ENCODE measurements at regions not wholly inside any gene's neighbourhood (a gene's known extent, or its start where the extent isn't known, plus 50 kb on each side); places are given as distances from the start of the nearest gene placed in this dataset.
"Not testable (repeated sequence)": the region's sequence is repeated elsewhere in the genome, so short reads cannot be mapped to it uniquely, and the experiment has no call there.

DNA sequence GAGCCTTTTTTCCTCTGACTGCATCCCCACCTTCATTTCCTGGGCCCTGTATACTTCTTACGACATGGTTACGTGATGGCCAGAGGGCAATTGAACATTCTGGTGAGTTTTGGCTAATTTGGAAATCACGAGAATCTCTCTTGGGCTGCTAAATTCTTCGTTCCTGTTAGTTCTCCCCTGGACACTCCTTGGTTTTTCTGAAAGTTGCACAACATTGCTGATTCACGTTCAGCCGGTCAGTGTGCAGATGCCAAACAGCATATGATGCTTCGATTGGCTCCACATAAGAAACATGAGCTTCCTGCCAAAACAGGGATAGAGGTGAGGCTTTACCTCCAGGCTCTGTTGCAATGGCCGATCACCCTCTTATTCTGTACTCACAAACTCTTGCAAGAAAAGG, 119.4 kb upstream of the LY86 start:
- H3K27ac Mint-ChIP-seq: no peak overlapping the region

DNA sequence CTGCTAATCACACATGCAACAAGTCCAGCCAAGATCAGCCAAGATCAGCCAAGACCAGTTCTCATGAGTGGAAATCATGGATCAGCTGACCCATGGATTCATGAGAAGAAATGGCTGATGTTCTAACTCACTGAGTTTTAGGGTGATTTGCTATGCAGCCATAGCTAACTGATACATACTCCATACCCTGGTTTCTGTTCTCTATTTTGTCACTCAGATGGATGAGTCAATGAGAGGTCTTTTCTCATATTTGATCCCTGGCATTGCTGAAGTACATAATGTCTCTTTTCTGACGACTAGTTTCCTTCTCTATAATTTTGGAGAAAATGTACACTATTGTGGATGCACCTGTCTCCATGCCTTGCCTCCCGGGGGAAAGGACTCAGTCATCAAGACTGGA, 118.4 kb upstream of the LY86 start:
- H3K9me3 Mint-ChIP-seq: no peaks in the 10 kb centered on the region
- H3K27ac Mint-ChIP-seq: no peak overlapping the region
- no peak overlapping the region for H3K4me3 Mint-ChIP-seq (ENCODE audit: low read depth)
- H3K36me3 Mint-ChIP-seq (ENCODE audit: low read depth): no peaks in the 10 kb centered on the region
- DNase-seq (ENCODE audit: low spot score): no peak
- intact Hi-C loops (cut with micrococcal nuclease): no loop called here
- peaks cover 5% of the 10 kb centered on the region for H3K4me1 Mint-ChIP-seq (ENCODE audit: low read depth)
- H3K27me3 Mint-ChIP-seq (ENCODE audit: low read depth): peaks cover 7% of the 10 kb centered on the region

More for the DNA sequence above, 119.4 kb upstream of the LY86 start:
- intact Hi-C loops (cut with micrococcal nuclease): no loop called here
- Mint-ChIP-seq H3K36me3 (ENCODE audit: low read depth) (no peaks in the 10 kb centered on the region), H3K27me3 (ENCODE audit: low read depth) (peaks cover 7% of the 10 kb centered on the region), H3K4me3 (ENCODE audit: low read depth) (no peak overlapping the region), H3K4me1 (ENCODE audit: low read depth) (peaks cover 5% of the 10 kb centered on the region), H3K9me3 (no peaks in the 10 kb centered on the region)
- DNase-seq (ENCODE audit: low spot score): no peak

DNA sequence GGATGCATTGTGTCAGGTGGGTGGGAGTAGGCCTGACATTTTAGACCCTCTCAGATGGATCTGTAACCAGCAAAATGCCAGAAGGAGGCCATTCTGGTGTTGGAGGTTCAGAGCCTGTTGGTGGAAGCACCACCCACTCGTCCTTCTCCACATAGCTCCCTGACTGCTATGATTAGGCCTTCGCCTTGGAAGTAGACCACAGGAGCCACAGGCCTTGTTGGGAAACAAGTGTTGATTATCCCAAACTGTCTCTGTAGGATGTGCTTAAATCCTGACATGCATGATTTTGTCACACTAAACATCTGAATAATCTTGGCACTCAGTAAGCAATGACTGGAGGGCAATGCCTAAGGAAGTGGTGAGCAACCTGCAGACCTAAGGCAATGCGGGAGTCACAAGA, 117.2 kb upstream of the LY86 start:
- no peak overlapping the region for H3K4me3 Mint-ChIP-seq (ENCODE audit: low read depth)
- H3K9me3 Mint-ChIP-seq: no peaks in the 10 kb centered on the region
- peaks cover 5% of the 10 kb centered on the region for H3K4me1 Mint-ChIP-seq (ENCODE audit: low read depth)
- no peaks in the 10 kb centered on the region for H3K36me3 Mint-ChIP-seq (ENCODE audit: low read depth)
- no peak for DNase-seq (ENCODE audit: low spot score)
- peaks cover 12% of the 10 kb centered on the region for H3K27me3 Mint-ChIP-seq (ENCODE audit: low read depth)
- intact Hi-C loops (cut with micrococcal nuclease): no loop called here
- H3K27ac Mint-ChIP-seq: no peak overlapping the region

DNA sequence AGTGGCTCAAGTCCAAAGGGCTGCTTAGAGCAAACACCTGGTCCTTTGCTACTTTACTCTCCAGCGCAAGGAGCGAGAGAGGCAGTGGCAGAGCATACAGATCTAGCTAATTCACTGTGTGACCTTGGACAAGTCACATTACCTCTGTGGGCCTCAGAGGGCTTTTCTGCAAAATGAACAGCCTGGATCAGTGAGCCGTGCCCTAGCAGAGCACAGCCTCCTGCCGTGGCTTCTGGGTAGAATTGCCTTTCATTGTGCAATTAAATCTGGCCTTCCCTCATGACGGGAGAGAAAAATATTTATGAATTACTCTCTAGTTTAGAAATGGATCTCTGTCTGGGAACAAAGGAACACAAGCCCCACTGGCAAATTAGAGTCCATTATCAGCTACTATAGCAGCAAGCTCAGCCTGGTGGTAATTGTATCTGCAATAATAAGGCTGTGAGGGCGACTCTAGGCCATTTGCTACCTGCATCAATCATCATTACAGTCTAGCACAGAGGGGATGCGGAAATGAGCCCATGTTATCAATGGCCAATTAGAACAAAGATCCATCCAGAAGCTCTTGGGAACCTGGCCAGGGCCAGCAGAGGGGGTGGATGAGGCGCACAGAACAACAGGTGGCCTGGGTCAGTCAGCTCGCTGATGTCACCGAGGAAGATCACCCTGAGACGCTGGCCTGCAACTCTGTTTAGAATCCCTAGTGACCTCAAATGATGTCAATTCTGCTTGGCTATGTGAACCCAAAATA, 114.2 kb upstream of the LY86 start:
- Mint-ChIP-seq H3K4me1 (ENCODE audit: low read depth) (no peaks in the 10 kb centered on the region), H3K4me3 (ENCODE audit: low read depth) (no peak overlapping the region), H3K36me3 (ENCODE audit: low read depth) (no peaks in the 10 kb centered on the region), H3K27ac (no peak overlapping the region), H3K27me3 (ENCODE audit: low read depth) (peaks cover 27% of the 10 kb centered on the region), H3K9me3 (no peaks in the 10 kb centered on the region)
- intact Hi-C loops (cut with micrococcal nuclease): no loop called here
- no peak for DNase-seq (ENCODE audit: low spot score)

DNA sequence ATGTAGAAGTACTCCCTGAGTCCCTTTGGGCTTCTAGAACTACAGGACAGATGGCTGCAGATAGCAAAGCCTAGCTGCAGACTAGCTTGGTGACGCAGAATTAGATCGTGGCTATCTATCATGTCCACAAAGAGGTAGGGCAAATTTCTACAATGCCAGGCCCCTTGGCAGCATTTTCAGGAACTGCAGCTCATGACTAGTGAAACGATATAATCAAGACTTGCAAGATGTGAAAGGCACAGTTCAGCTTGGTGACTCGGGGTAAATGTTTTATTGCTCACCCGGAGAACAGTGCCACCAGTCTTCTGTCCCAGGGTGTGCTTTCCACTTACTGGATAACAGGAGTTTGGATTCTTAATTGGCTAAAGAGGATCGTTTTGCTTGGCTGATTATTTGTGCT, 108.7 kb upstream of the LY86 start:
- Mint-ChIP-seq H3K36me3 (ENCODE audit: low read depth) (no peaks in the 10 kb centered on the region), H3K4me3 (ENCODE audit: low read depth) (no peak overlapping the region), H3K9me3 (no peaks in the 10 kb centered on the region), H3K4me1 (ENCODE audit: low read depth) (no peaks in the 10 kb centered on the region), H3K27me3 (ENCODE audit: low read depth) (peaks cover 42% of the 10 kb centered on the region), H3K27ac (no peak overlapping the region)
- DNase-seq (ENCODE audit: low spot score): no peak
- intact Hi-C loops (cut with micrococcal nuclease): no loop called here

DNA sequence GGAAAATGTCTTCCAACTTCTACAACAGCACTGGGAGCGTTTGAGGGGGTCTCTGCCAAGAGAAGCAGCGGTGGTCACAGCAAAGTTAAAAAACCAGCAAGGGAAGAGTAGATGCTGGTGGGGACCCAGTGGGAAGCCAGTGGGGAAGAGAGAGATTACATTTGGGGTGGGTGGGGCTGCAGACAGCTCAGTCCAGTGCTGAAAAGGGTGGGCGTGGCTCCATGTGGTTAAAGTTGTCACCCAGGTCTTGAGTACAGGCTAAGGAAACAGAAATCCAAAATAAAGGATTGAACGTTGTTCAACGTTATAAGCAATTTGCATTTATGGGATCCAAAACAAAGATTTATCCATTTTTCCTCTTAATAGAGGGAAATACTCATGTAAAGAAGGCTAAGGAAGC, 106.3 kb upstream of the LY86 start:
- no peaks in the 10 kb centered on the region for H3K4me1 Mint-ChIP-seq (ENCODE audit: low read depth)
- no peaks in the 10 kb centered on the region for H3K36me3 Mint-ChIP-seq (ENCODE audit: low read depth)
- DNase-seq (ENCODE audit: low spot score): no peak
- H3K27me3 Mint-ChIP-seq (ENCODE audit: low read depth): peaks cover 40% of the 10 kb centered on the region
- H3K4me3 Mint-ChIP-seq (ENCODE audit: low read depth): no peak overlapping the region
- H3K9me3 Mint-ChIP-seq: no peaks in the 10 kb centered on the region
- H3K27ac Mint-ChIP-seq: no peak overlapping the region
- intact Hi-C loops (cut with micrococcal nuclease): no loop called here

DNA sequence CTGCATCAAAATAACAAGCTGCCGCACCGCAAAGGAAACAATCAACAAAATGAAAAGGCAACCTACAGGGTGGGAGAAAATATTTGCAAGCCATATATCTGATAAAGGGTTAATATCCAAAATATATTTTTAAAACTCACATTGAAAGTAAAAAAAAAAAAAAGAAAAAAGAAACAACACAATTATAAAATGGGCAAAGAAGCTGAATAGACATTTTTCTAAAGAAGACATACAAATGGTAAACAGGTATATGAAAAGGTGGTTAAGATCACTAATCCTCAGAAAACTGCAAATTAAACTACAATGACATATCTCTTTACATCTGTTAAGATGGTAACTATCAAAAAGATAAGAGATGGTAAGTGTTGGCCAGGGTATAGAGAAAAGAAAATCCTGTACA, 105.4 kb upstream of the LY86 start:
- Mint-ChIP-seq H3K27ac (no peak overlapping the region), H3K36me3 (ENCODE audit: low read depth) (no peaks in the 10 kb centered on the region), H3K9me3 (no peaks in the 10 kb centered on the region), H3K4me1 (ENCODE audit: low read depth) (no peaks in the 10 kb centered on the region), H3K4me3 (ENCODE audit: low read depth) (no peak overlapping the region), H3K27me3 (ENCODE audit: low read depth) (peaks cover 38% of the 10 kb centered on the region)
- no peak for DNase-seq (ENCODE audit: low spot score)
- intact Hi-C loops (cut with micrococcal nuclease): no loop called here

DNA sequence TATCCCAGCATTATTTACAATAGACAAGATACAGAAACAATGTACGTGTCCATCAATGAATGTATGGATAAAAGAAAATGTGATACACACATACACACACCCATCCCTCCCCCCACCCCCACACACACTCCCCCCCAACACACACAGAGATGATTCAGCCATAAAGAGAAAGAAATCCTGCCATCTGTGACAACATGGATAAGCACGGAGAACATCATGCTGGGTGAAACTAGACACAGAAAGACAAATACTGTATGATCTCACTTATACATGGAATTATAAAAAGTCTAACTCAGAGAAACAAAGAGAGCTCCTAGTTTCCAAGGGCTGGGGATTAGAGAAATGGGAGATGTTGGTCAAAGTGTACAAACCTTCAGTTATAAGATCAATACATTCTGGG, 104.8 kb upstream of the LY86 start:
- no peak for DNase-seq (ENCODE audit: low spot score)
- Mint-ChIP-seq H3K4me1 (ENCODE audit: low read depth) (no peaks in the 10 kb centered on the region), H3K4me3 (ENCODE audit: low read depth) (no peak overlapping the region), H3K9me3 (no peaks in the 10 kb centered on the region), H3K27ac (no peak overlapping the region), H3K27me3 (ENCODE audit: low read depth) (peaks cover 33% of the 10 kb centered on the region), H3K36me3 (ENCODE audit: low read depth) (no peaks in the 10 kb centered on the region)
- intact Hi-C loops (cut with micrococcal nuclease): no loop called here

DNA sequence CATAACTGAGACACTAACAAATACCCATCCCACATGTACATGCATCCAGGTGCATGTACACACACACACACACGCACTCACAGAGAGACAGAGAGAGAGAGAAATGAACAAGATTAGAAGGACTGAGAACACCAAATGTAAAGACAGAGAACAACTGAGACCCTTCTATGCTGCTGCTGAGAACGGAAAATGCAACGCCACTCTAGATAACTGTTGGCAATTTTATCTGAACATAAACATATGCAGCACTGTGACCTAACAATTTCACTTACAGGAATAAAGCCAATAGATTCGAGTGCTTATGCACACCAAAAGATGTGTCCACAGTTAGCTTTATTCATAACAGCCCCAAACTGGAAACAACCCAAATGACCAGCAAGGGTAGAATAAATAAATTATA, 103.8 kb upstream of the LY86 start:
- DNase-seq (ENCODE audit: low spot score): no peak
- no peak overlapping the region for H3K4me3 Mint-ChIP-seq (ENCODE audit: low read depth)
- H3K9me3 Mint-ChIP-seq: no peaks in the 10 kb centered on the region
- peaks cover 28% of the 10 kb centered on the region for H3K27me3 Mint-ChIP-seq (ENCODE audit: low read depth)
- no peaks in the 10 kb centered on the region for H3K4me1 Mint-ChIP-seq (ENCODE audit: low read depth)
- H3K27ac Mint-ChIP-seq: no peak overlapping the region
- intact Hi-C loops (cut with micrococcal nuclease): no loop called here
- H3K36me3 Mint-ChIP-seq (ENCODE audit: low read depth): no peaks in the 10 kb centered on the region

DNA sequence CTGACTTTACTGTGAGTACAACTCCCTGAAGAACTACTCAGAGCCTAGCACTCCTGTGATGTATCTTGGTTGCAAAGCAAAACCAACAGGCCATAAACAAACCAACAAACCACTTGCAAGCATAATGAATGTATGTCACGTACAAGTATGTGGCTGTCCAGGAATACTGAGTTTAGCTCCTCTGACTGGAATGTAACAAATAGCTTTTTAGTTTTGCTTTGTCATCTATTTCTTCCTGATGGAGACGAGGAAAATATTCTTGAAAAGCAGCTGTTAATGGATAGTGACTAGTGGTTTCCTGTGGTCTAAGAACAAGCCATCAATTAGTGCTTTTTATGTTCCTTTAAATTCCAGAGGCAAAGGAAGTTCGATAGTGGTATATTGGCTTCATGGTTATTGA, 101.9 kb upstream of the LY86 start:
- intact Hi-C loops (cut with micrococcal nuclease): no loop called here
- no peak for DNase-seq (ENCODE audit: low spot score)
- no peak overlapping the region for H3K4me3 Mint-ChIP-seq (ENCODE audit: low read depth)
- H3K4me1 Mint-ChIP-seq (ENCODE audit: low read depth): no peaks in the 10 kb centered on the region
- H3K27ac Mint-ChIP-seq: no peak overlapping the region
- no peaks in the 10 kb centered on the region for H3K9me3 Mint-ChIP-seq
- H3K36me3 Mint-ChIP-seq (ENCODE audit: low read depth): no peaks in the 10 kb centered on the region
- peaks cover 18% of the 10 kb centered on the region for H3K27me3 Mint-ChIP-seq (ENCODE audit: low read depth)

DNA sequence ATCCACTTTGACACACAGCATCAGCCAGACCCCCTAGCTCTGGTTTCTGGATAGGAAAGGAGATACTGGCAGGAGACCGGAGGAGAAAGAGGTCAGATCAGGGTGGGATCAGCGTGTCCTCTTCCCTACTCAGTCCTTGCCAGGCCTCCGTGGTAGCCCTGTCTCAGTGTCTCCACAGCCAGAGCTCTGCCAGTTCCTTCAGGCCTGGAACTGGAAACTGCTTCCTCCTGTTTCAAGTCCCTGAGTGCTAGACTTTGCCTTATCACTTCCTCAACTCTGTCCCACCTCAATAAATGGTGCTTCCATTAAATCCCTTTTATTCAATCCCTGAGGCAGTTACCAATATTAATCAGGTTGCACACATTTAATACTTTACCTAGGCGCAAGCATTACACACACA, 96.8 kb upstream of the LY86 start:
- intact Hi-C loops (cut with micrococcal nuclease): no loop called here
- Mint-ChIP-seq H3K27ac (no peak overlapping the region), H3K36me3 (ENCODE audit: low read depth) (no peaks in the 10 kb centered on the region), H3K9me3 (no peaks in the 10 kb centered on the region), H3K4me1 (ENCODE audit: low read depth) (peaks cover 3% of the 10 kb centered on the region), H3K4me3 (ENCODE audit: low read depth) (no peak overlapping the region), H3K27me3 (ENCODE audit: low read depth) (peaks cover 22% of the 10 kb centered on the region)
- DNase-seq (ENCODE audit: low spot score): no peak

DNA sequence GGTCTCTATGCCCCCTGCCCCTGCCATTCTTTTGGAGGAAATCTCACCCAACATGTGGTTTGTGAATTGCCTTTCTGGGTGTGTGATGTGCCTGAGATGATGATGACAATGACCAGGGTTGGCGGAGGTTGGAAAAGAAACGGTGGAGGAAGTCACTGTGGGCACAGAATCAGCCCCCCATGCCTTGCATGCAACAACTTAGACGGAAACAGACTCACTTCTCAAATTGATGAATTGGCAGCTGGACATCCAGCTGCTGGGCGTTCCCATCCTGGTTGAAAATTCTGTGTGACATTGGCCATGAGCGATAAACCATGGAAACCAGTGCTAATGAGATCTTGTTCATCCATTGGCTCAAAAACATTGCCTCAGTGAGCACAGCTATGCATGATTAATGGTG, 95.8 kb upstream of the LY86 start:
- H3K4me1 Mint-ChIP-seq (ENCODE audit: low read depth): peaks cover 3% of the 10 kb centered on the region
- no peaks in the 10 kb centered on the region for H3K36me3 Mint-ChIP-seq (ENCODE audit: low read depth)
- H3K27me3 Mint-ChIP-seq (ENCODE audit: low read depth): peaks cover 23% of the 10 kb centered on the region
- H3K27ac Mint-ChIP-seq: no peak overlapping the region
- intact Hi-C loops (cut with micrococcal nuclease): no loop called here
- no peaks in the 10 kb centered on the region for H3K9me3 Mint-ChIP-seq
- H3K4me3 Mint-ChIP-seq (ENCODE audit: low read depth): no peak overlapping the region
- no peak for DNase-seq (ENCODE audit: low spot score)

DNA sequence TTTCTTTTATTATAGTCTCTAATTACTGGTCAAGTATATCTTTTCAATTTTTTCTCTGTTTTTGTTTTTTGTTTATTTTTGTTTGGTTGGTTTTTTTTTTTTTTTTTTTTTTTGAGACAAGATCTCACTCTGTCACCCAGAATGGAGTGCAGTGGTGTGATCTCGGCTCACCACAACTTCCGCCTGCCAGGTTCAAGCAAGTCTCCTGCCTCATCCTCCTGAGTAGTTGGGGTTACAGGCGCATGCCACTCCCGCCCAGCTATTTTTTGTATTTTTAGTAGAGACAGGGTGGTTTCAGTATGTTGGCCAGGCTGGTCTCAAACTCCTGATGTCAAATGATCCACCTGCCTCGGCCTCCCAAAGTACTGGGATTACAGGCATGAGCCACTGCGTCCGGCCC, 94.4 kb upstream of the LY86 start:
- intact Hi-C loops (cut with micrococcal nuclease); H3K27ac Mint-ChIP-seq; H3K4me3 Mint-ChIP-seq (ENCODE audit: low read depth); H3K9me3 Mint-ChIP-seq; H3K36me3 Mint-ChIP-seq (ENCODE audit: low read depth); DNase-seq (ENCODE audit: low spot score); H3K4me1 Mint-ChIP-seq (ENCODE audit: low read depth): not testable (repeated sequence)
- peaks cover 28% of the 10 kb centered on the region for H3K27me3 Mint-ChIP-seq (ENCODE audit: low read depth)

DNA sequence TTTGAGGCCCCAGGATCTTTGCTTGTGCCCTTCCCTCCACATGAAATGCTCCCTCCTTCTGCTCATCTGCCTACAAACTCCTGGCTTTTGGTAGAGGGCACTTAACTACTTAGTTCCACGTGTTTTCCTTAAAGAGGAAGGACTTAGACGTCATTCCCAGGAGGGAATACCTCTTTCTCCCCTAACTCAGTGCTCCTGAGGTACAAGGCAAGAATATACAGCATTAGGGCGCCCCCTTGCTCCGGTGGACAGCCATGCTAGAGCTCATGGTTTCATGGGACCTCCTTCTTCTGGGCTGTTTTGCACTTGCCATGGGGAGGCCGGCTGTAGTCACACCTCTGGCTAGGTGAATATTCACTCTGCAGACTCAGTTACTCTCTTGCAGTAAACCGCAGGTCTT, 93.8 kb upstream of the LY86 start:
- Mint-ChIP-seq H3K27me3 (ENCODE audit: low read depth) (peaks cover 33% of the 10 kb centered on the region), H3K4me1 (ENCODE audit: low read depth) (peaks cover 3% of the 10 kb centered on the region), H3K4me3 (ENCODE audit: low read depth) (no peak overlapping the region), H3K36me3 (ENCODE audit: low read depth) (no peaks in the 10 kb centered on the region), H3K9me3 (no peaks in the 10 kb centered on the region), H3K27ac (no peak overlapping the region)
- intact Hi-C loops (cut with micrococcal nuclease): no loop called here
- DNase-seq (ENCODE audit: low spot score): no peak

Data from activated T-helper 2 cell treated with anti-CD3 and anti-CD28 coated beads, Interferon-gamma antibody, Interleukin-2, Interleukin-4, amounts not matched to agents 10 μg/mL and 5 μg/mL and 100 μg/mL, durations not matched to agents 14 hours and 24 hours and 36 hours (primary cell).